Keratinocyte (primary cell): ENCODE measurements at regions not wholly inside any gene's neighbourhood (a gene's known extent, or its start where the extent isn't known, plus 50 kb on each side); places are given as distances from the start of the nearest gene placed in this dataset.

ENCODE experiments used
- DNase-seq: peaks from one replicate; pipeline ENCODE4 v3.0.0-alpha.2; 2011; ENCODE audit warnings: low read depth, missing footprints, low spot score
- FAIRE-seq: peaks from 2 replicates; lab custom pipeline; 2011; peaks lifted over from hg19 to GRCh38; lab: Jason Lieb, UNC
- H2AFZ ChIP-seq: 2 replicates; pipeline ENCODE4 v1.6.0; 2012; ENCODE audit warnings: low read length, control low read depth, inconsistent platforms; ENCODE audit not compliant: control insufficient read depth
- H3K27ac ChIP-seq: 2 replicates; pipeline ENCODE4 v1.5.1; 2011; ENCODE audit warnings: low read length; ENCODE audit not compliant: control insufficient read depth, insufficient read depth
- H3K27me3 ChIP-seq: 3 replicates; pipeline ENCODE4 v1.6.0; 2011; ENCODE audit warnings: low read length; ENCODE audit not compliant: control insufficient read depth, insufficient read depth; ENCODE audit errors: extremely low read depth
- H3K36me3 ChIP-seq, 2 experiments: 2 replicates in 1 of 2; 3 replicates in 1 of 2; pipeline ENCODE4 v1.5.1; 2011; ENCODE audit warnings: low read length in 2 of 2, mild to moderate bottlenecking in 1 of 2; ENCODE audit not compliant: control insufficient read depth in 2 of 2, insufficient read depth in 2 of 2; ENCODE audit errors: extremely low read depth in 1 of 2
- H3K4me1 ChIP-seq: 3 replicates; pipeline ENCODE4 v1.5.1; 2011; ENCODE audit warnings: low read length; ENCODE audit not compliant: control insufficient read depth, insufficient read depth; ENCODE audit errors: extremely low read depth
- H3K4me2 ChIP-seq: 3 replicates; pipeline ENCODE4 v1.6.0; 2011; ENCODE audit warnings: low read depth, low read length; ENCODE audit not compliant: control insufficient read depth, insufficient read depth; ENCODE audit errors: extremely low read depth
- H3K4me3 ChIP-seq, 3 experiments: fragments of 200-600 bp in 1 of 3; sonication (generic) in 1 of 3; 2 replicates in 2 of 3; 3 replicates in 1 of 3; pipeline ENCODE4 v1.5.1; 2011 to 2016; ENCODE audit warnings: low read length in 3 of 3, mild to moderate bottlenecking in 3 of 3, control low read depth in 2 of 3, inconsistent platforms in 1 of 3, low read depth in 1 of 3, mixed read lengths in 1 of 3, mixed run types in 1 of 3, moderate library complexity in 1 of 3; ENCODE audit not compliant: control insufficient read depth in 2 of 3, insufficient read depth in 2 of 3; ENCODE audit errors: extremely low read depth in 1 of 3
- H3K79me2 ChIP-seq: 2 replicates; pipeline ENCODE4 v1.6.0; 2012; ENCODE audit warnings: low read length; ENCODE audit not compliant: control insufficient read depth, insufficient read depth
- H3K9ac ChIP-seq: 3 replicates; pipeline ENCODE4 v1.6.0; 2011; ENCODE audit warnings: low read length; ENCODE audit not compliant: control insufficient read depth, insufficient read depth; ENCODE audit errors: extremely low read depth
- H3K9me1 ChIP-seq: 3 replicates; pipeline ENCODE4 v1.6.0; 2011; ENCODE audit warnings: low read length; ENCODE audit not compliant: control insufficient read depth, insufficient read depth; ENCODE audit errors: extremely low read depth
- H3K9me3 ChIP-seq: 2 replicates; pipeline ENCODE4 v1.5.1; 2012; ENCODE audit warnings: low read depth, low read length; ENCODE audit not compliant: control insufficient read depth
- H4K20me1 ChIP-seq: 3 replicates; pipeline ENCODE4 v1.6.0; 2011; ENCODE audit warnings: low read length; ENCODE audit not compliant: control insufficient read depth, insufficient read depth; ENCODE audit errors: extremely low read depth
- EZH2 ChIP-seq: IDR thresholded peaks from one replicate; pipeline ENCODE4 v1.6.1; 2012; ENCODE audit warnings: inconsistent platforms, mild to moderate bottlenecking, low read length, moderate library complexity
- dilution Hi-C: fragments of 300-500 bp; cut with MboI; formaldehyde crosslinking; loops from one replicate; pipeline ENCODE4 v1.7.0; 2020; ENCODE audit warnings: low sequenced_read_pairs; ENCODE audit not compliant: extremely low pct_ligation_motif_present
- TF ChIP-seq, protein P1 (sequence below), 3 experiments: IDR thresholded peaks in 1 of 3; conservative IDR thresholded peaks in 1 of 3; optimal IDR thresholded peaks in 1 of 3; 2 replicates in 2 of 3; 3 replicates in 1 of 3; pipeline versions ENCODE3 to v1.5.1; 2011; ENCODE audit warnings: low read length in 3 of 3, mild to moderate bottlenecking in 3 of 3, moderate library complexity in 2 of 3, control low read depth in 1 of 3, inconsistent platforms in 1 of 3; ENCODE audit not compliant: insufficient read depth in 2 of 3; ENCODE audit errors: extremely low read depth in 1 of 3

DNA sequence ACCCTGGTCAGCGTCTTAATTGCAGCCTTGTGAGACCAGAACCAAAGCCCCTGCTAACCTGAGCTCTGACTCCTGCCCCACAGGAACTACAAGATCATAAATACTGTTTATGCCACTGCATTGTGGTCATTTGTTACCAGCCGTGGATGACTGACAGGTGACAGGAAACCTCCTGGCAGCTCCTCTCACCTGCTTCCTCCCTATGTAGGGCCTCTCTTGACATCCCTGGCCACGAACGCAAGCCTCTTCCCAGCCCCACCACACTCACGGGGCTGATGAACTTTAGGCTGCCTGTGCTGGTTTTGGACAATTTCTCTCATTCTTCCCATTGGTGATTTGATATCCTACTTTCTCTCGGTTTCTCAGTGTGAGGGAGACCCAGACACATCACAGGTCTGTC is 357.2 kb upstream of the MYT1L start:
- Histone ChIP-seq H3K27ac (no peak overlapping the region), H4K20me1 (no peaks in the 10 kb centered on the region), H3K9me1 (no peaks in the 10 kb centered on the region), H2AFZ (no peak overlapping the region), H3K79me2 (no peaks in the 10 kb centered on the region), H3K4me3 (no peak overlapping the region), H3K4me2 (no peak overlapping the region), H3K4me1 (no peaks in the 10 kb centered on the region), H3K27me3 (no peaks in the 10 kb centered on the region), H3K9me3 (no peaks in the 10 kb centered on the region), H3K9ac (no peak overlapping the region), H3K36me3 (no peaks in the 10 kb centered on the region)
- TF ChIP-seq EZH2 = no peak
- TF ChIP-seq, protein P1, sequence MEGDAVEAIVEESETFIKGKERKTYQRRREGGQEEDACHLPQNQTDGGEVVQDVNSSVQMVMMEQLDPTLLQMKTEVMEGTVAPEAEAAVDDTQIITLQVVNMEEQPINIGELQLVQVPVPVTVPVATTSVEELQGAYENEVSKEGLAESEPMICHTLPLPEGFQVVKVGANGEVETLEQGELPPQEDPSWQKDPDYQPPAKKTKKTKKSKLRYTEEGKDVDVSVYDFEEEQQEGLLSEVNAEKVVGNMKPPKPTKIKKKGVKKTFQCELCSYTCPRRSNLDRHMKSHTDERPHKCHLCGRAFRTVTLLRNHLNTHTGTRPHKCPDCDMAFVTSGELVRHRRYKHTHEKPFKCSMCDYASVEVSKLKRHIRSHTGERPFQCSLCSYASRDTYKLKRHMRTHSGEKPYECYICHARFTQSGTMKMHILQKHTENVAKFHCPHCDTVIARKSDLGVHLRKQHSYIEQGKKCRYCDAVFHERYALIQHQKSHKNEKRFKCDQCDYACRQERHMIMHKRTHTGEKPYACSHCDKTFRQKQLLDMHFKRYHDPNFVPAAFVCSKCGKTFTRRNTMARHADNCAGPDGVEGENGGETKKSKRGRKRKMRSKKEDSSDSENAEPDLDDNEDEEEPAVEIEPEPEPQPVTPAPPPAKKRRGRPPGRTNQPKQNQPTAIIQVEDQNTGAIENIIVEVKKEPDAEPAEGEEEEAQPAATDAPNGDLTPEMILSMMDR (optimal IDR thresholded peaks at IDR 0.05 in 1 of 3, IDR thresholded peaks at IDR 0.05 in 1 of 3, conservative IDR thresholded peaks at IDR 0.05 in 1 of 3; ENCODE audit: extremely low read depth in 1 of 3, insufficient read depth in 2 of 3, low read length in 3 of 3) = no peak
- FAIRE-seq = no peak
- dilution Hi-C loops = no loop called here
- DNase-seq = no peak

DNA sequence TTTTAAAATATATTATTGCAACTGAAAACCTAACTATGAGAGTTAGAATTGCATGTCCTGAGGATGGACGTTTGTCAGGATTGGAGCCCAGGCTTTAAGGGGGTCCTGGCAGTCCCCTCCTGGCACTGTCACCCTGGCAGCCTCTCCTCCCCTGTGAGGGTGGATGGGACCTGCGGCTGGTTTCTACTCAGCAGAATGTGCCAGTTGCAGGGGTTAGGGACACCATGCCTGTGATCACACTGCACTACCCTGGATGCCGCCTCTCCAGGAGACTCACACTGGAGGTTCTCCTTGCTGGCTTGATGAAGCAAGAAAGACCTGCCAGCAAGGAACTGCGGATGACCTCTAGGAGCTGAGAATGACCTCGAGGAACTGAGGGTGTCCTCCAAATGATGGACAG is 356.7 kb upstream of the MYT1L start:
- Histone ChIP-seq H3K4me3 (no peak overlapping the region), H3K79me2 (no peaks in the 10 kb centered on the region), H3K36me3 (no peaks in the 10 kb centered on the region), H3K4me2 (no peak overlapping the region), H3K4me1 (no peaks in the 10 kb centered on the region), H3K9ac (no peak overlapping the region), H3K27ac (no peak overlapping the region), H2AFZ (no peak overlapping the region), H4K20me1 (no peaks in the 10 kb centered on the region), H3K9me1 (no peaks in the 10 kb centered on the region), H3K27me3 (no peaks in the 10 kb centered on the region), H3K9me3 (no peaks in the 10 kb centered on the region)
- TF ChIP-seq, protein P1 (optimal IDR thresholded peaks at IDR 0.05 in 1 of 3, IDR thresholded peaks at IDR 0.05 in 1 of 3, conservative IDR thresholded peaks at IDR 0.05 in 1 of 3; ENCODE audit: extremely low read depth in 1 of 3, insufficient read depth in 2 of 3, low read length in 3 of 3) = no peak
- FAIRE-seq (no peak), DNase-seq (no peak)
- dilution Hi-C loops = no loop called here
